Nephron (organoid): ENCODE measurements at regions not wholly inside any gene's neighbourhood (a gene's known extent, or its start where the extent isn't known, plus 50 kb on each side); places are given as distances from the start of the nearest gene placed in this dataset.
A peak's percentile ranks its signal among the peaks of the same experiment; 100 is the strongest.

Experiments used
- H3K27ac Mint-ChIP-seq, 3 experiments: 2 replicates each; pipeline ENCODE4 v1.8.0; 2020; ENCODE audit warnings: mixed read lengths in 3 of 3, mild to moderate bottlenecking in 2 of 3, moderate library complexity in 1 of 3
- H3K27me3 Mint-ChIP-seq: 2 replicates; pipeline ENCODE4 v1.8.0; 2021; ENCODE audit warnings: low read depth, mild to moderate bottlenecking, moderate library complexity, mixed read lengths
- H3K36me3 Mint-ChIP-seq: 2 replicates; pipeline ENCODE4 v1.8.0; 2020; ENCODE audit warnings: low read depth, mixed read lengths
- H3K4me1 Mint-ChIP-seq: 2 replicates; pipeline ENCODE4 v1.8.0; 2020; ENCODE audit warnings: mixed read lengths
- H3K4me3 Mint-ChIP-seq, 3 experiments: 2 replicates each; pipeline ENCODE4 v1.8.0; 2020; ENCODE audit warnings: mild to moderate bottlenecking in 3 of 3, mixed read lengths in 3 of 3, moderate library complexity in 2 of 3
- H3K9me3 Mint-ChIP-seq: 2 replicates; pipeline ENCODE4 v1.8.0; 2020; ENCODE audit warnings: mixed read lengths
- TF ChIP-seq, protein P1 (sequence below), 3 experiments: fragments of 200-600 bp; sonication (generic); IDR thresholded peaks; one replicate each; pipeline ENCODE4 v1.5.0; 2021; ENCODE audit warnings: antibody characterized with exemption in 3 of 3; ENCODE audit not compliant: unreplicated experiment in 3 of 3

DNA sequence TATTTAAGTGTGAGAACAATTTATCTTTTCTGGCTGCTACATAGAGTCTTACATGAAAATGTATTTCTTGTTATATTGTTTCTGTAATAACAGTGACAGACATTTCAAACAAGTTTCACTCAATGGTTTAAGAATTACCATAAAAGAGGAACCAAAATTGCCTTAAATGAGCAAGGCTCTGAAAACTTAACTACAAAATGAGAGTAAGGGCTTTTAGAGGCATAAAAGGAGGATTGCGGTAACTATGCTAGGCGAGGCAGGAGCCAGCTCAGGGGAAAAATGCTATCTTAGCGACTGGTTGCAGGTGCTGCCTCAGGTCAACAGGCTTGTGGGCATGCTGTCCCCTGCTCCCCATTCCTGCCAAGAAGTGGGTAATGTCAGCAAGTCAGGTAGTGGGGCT lies 81.7 kb upstream of the MSI2 start:
- Mint-ChIP-seq H3K27me3 (peaks cover 45% of the 10 kb centered on the region), H3K9me3 (no peaks in the 10 kb centered on the region), H3K36me3 (no peaks in the 10 kb centered on the region), H3K4me3 (no peak overlapping the region), H3K4me1 (no peaks in the 10 kb centered on the region), H3K27ac (no peak overlapping the region)
- TF ChIP-seq, protein P1, sequence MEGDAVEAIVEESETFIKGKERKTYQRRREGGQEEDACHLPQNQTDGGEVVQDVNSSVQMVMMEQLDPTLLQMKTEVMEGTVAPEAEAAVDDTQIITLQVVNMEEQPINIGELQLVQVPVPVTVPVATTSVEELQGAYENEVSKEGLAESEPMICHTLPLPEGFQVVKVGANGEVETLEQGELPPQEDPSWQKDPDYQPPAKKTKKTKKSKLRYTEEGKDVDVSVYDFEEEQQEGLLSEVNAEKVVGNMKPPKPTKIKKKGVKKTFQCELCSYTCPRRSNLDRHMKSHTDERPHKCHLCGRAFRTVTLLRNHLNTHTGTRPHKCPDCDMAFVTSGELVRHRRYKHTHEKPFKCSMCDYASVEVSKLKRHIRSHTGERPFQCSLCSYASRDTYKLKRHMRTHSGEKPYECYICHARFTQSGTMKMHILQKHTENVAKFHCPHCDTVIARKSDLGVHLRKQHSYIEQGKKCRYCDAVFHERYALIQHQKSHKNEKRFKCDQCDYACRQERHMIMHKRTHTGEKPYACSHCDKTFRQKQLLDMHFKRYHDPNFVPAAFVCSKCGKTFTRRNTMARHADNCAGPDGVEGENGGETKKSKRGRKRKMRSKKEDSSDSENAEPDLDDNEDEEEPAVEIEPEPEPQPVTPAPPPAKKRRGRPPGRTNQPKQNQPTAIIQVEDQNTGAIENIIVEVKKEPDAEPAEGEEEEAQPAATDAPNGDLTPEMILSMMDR (IDR thresholded peaks at IDR 0.05; ENCODE audit: unreplicated experiment in 3 of 3) = no peak

DNA sequence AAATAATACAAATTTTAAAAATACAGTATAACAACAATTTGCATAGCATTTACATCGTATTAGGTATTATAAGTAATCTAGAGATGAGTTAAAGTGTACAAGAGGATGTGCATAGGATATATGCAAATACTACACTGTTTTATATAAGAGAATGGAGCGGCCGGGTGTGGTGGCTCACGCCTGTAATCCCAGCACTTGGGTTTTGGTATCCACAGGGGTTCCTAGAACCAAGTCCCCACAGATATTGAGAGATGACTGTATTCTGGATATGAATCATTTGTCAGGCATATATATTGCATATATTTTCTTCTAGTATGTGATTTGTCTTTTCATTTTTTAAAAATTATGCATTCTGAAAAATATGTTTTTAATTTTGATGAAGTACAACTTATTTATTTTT lies 77.5 kb upstream of the MSI2 start:
- H3K9me3 Mint-ChIP-seq = no peaks in the 10 kb centered on the region
- TF ChIP-seq, protein P1 (IDR thresholded peaks at IDR 0.05; ENCODE audit: unreplicated experiment in 3 of 3) = no peak
- H3K27ac Mint-ChIP-seq = no peak overlapping the region
- H3K27me3 Mint-ChIP-seq = peaks cover 19% of the 10 kb centered on the region
- H3K4me1 Mint-ChIP-seq = no peaks in the 10 kb centered on the region
- no peak overlapping the region for H3K4me3 Mint-ChIP-seq
- H3K36me3 Mint-ChIP-seq = no peaks in the 10 kb centered on the region

DNA sequence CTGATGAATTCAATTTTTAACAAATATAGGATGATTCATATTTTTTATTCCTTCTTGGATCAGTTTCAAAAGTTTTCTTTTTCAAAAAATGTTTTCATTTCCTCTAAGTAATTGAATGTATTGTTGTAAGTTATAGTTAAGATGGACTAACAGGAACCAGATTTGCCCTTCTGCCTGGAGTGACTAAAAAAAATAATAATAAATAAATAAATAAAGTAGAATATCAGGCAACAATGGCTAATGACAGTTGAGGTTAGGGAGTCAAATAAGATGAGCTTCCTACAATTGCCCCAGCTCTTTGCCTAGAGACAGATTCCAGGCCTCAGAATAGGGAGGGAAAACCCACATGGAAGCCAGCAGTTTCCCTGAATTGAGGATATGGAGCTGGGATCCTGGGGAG lies 73.7 kb upstream of the MSI2 start:
- Mint-ChIP-seq H3K27me3 (peaks cover 9% of the 10 kb centered on the region), H3K4me1 (peaks cover 11% of the 10 kb centered on the region), H3K27ac (no peak overlapping the region), H3K4me3 (no peak overlapping the region), H3K36me3 (no peaks in the 10 kb centered on the region), H3K9me3 (no peaks in the 10 kb centered on the region)
- TF ChIP-seq, protein P1 (IDR thresholded peaks at IDR 0.05; ENCODE audit: unreplicated experiment in 3 of 3) = no peak

DNA sequence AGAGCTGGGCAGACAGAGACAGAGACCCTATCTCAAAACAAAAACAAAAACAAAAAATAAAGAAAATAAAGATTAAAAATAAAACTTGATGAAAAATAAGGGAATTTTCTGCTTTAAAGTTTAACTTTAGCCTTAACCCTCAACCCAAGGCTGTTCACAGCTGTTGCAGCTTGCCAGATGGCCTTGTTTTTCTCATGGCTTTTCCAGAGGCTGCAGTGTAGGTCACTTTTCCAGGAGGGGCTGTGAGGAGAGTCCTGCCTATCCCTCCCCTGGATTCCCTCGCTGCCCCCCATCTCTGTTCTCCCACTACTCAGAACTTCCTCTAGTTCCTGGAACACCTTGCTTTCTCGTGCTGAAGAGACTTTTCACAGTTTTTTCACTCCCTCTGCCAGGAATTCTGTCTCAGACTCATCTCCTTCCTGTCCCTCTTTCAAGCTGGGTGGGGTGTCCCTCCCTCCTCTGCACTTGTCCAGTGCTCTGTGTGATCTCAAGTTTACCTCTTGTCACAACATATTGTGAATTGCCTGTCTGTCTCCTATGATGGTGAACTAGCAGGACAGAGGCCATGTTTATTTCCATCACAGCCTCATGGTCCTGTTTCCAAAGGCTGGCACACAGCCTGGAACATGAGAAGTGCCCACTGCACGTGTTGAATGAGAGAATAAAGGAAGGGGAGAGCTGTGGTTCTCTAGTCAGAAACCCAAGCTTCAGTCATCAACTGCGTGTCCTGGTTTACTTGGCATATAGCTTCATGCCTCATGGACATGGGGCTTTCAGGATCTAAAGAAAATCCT lies 69.9 kb upstream of the MSI2 start:
- Mint-ChIP-seq H3K4me3 (no peak overlapping the region), H3K27ac (peak overlapping the region in 1 of 3 experiments; percentile 58), H3K9me3 (no peaks in the 10 kb centered on the region), H3K27me3 (peaks cover 11% of the 10 kb centered on the region), H3K4me1 (peaks cover 12% of the 10 kb centered on the region), H3K36me3 (no peaks in the 10 kb centered on the region)
- TF ChIP-seq, protein P1 (IDR thresholded peaks at IDR 0.05; ENCODE audit: unreplicated experiment in 3 of 3) = no peak

DNA sequence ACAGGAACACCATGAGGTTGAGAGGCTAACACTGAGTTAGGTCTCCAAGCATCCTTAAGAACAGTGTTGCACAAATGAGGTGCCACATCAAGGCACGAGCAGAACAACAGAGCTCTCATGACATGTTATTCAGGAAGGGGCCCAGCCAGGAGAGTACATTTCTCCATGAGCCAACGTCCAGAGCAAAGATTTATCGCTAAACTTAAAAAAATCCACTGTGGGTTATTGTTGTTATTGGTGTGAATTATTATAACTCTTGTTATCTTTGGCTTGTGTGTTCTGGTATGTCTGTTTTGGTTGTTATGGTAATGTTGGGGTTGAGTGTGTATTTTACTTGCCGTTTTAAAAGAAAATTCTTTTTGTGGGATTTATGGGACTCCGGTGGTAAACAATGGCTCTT lies 68.9 kb upstream of the MSI2 start:
- TF ChIP-seq, protein P1 (IDR thresholded peaks at IDR 0.05; ENCODE audit: unreplicated experiment in 3 of 3) = no peak
- Mint-ChIP-seq H3K9me3 (no peaks in the 10 kb centered on the region), H3K4me3 (no peak overlapping the region), H3K27me3 (peaks cover 20% of the 10 kb centered on the region), H3K27ac (no peak overlapping the region), H3K4me1 (peaks cover 12% of the 10 kb centered on the region), H3K36me3 (no peaks in the 10 kb centered on the region)
